ENCODE measurements at regions not wholly inside any gene's neighbourhood (a gene's known extent, or its start where the extent isn't known, plus 50 kb on each side); places are given as distances from the start of the nearest gene placed in this dataset.

GRCh38 chr18:45497595-45498286, 117.5 kb upstream of the SLC14A2 start:
- H3K36me3 ChIP-seq (ENCODE audit: control insufficient read depth in 2 of 2, insufficient read depth in 1 of 2, low read length in 2 of 2), result no peaks in the 10 kb centered on the region
- ChIA-PET CTCF (interaction anchor here (0.5 kb wide), 1 partner anchor 17 kb away, joined by 4 read pairs; no protein-coding TSS in a partner anchor), POLR2A (no interaction called here)
- no peaks in the 10 kb centered on the region for H3K9me3 ChIP-seq (ENCODE audit: control insufficient read depth, insufficient read depth, low read depth, low read length)
- no peak overlapping the region for H3K4me3 ChIP-seq (ENCODE audit: low read depth, low read length)
- TF ChIP-seq SCRT1 (tag by site-specific recombination; IDR thresholded peaks at IDR 0.05; ENCODE audit: borderline replicate concordance) (no peak), ZNF146 (tag by site-specific recombination; IDR thresholded peaks at IDR 0.05) (no peak), ZNF792 (tag by site-specific recombination; IDR thresholded peaks at IDR 0.05) (no peak), ZNF600 (tag by site-specific recombination; IDR thresholded peaks at IDR 0.05) (no peak), HOXD13 (CRISPR knock-in tag; IDR thresholded peaks at IDR 0.05; ENCODE audit: borderline replicate concordance) (no peak), ZNF2 (tag by site-specific recombination; IDR thresholded peaks at IDR 0.05) (no peak)
- no peak overlapping the region for H3K27ac ChIP-seq (ENCODE audit: extremely low read depth, low read depth, low read length)
- no peaks in the 10 kb centered on the region for H3K4me1 ChIP-seq (ENCODE audit: control insufficient read depth, insufficient read depth, low read length)

GRCh38 chr18:45498287-45498658, 117.0 kb upstream of the SLC14A2 start:
- H3K27ac ChIP-seq (ENCODE audit: extremely low read depth, low read depth, low read length), result no peak overlapping the region
- H3K4me1 ChIP-seq (ENCODE audit: control insufficient read depth, insufficient read depth, low read length), result no peaks in the 10 kb centered on the region
- TF ChIP-seq ZNF596 (tag by site-specific recombination; IDR thresholded peaks at IDR 0.05) (no peak), ZNF239 (tag by site-specific recombination; IDR thresholded peaks at IDR 0.05) (no peak), ZFP3 (tag by site-specific recombination; IDR thresholded peaks at IDR 0.05; ENCODE audit: low read depth) (no peak), KLF17 (tag by site-specific recombination; IDR thresholded peaks at IDR 0.05) (no peak), ZNF624 (tag by site-specific recombination; IDR thresholded peaks at IDR 0.05) (no peak), ZNF184 (tag by site-specific recombination; IDR thresholded peaks at IDR 0.05) (no peak), ZNF133 (tag by site-specific recombination; IDR thresholded peaks at IDR 0.05) (no peak), ZNF830 (tag by site-specific recombination; IDR thresholded peaks at IDR 0.05; ENCODE audit: low read depth) (no peak), ZNF626 (tag by site-specific recombination; IDR thresholded peaks at IDR 0.05) (no peak), ZEB2 (tag by site-specific recombination; IDR thresholded peaks at IDR 0.05) (no peak), ZNF37A (tag by site-specific recombination; IDR thresholded peaks at IDR 0.05) (no peak), ZNF768 (tag by site-specific recombination; IDR thresholded peaks at IDR 0.05) (no peak), HOXD13 (CRISPR knock-in tag; IDR thresholded peaks at IDR 0.05; ENCODE audit: borderline replicate concordance) (no peak), ZFP69B (tag by site-specific recombination; IDR thresholded peaks at IDR 0.05) (no peak), BCL11A (tag by site-specific recombination; IDR thresholded peaks at IDR 0.05; ENCODE audit: low read depth) (no peak), ZNF211 (tag by site-specific recombination; IDR thresholded peaks at IDR 0.05; ENCODE audit: low read depth) (no peak)
- TF ChIP-seq, protein P1, sequence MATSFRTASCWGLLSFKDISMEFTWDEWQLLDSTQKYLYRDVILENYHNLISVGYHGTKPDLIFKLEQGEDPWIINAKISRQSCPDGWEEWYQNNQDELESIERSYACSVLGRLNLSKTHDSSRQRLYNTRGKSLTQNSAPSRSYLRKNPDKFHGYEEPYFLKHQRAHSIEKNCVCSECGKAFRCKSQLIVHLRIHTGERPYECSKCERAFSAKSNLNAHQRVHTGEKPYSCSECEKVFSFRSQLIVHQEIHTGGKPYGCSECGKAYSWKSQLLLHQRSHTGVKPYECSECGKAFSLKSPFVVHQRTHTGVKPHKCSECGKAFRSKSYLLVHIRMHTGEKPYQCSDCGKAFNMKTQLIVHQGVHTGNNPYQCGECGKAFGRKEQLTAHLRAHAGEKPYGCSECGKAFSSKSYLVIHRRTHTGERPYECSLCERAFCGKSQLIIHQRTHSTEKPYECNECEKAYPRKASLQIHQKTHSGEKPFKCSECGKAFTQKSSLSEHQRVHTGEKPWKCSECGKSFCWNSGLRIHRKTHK (tag by site-specific recombination; IDR thresholded peaks at IDR 0.05), result no peak
- TF ChIP-seq, protein P2, sequence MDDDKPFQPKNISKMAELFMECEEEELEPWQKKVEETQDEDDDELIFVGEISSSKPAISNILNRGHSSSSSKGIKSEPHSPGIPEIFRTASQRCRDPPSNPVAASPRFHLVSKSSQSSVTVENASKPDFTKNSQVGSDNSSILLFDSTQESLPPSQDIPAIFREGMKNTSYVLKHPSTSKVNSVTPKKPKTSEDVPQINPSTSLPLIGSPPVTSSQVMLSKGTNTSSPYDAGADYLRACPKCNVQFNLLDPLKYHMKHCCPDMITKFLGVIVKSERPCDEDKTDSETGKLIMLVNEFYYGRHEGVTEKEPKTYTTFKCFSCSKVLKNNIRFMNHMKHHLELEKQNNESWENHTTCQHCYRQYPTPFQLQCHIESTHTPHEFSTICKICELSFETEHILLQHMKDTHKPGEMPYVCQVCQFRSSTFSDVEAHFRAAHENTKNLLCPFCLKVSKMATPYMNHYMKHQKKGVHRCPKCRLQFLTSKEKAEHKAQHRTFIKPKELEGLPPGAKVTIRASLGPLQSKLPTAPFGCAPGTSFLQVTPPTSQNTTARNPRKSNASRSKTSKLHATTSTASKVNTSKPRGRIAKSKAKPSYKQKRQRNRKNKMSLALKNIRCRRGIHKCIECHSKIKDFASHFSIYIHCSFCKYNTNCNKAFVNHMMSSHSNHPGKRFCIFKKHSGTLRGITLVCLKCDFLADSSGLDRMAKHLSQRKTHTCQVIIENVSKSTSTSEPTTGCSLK (tag by site-specific recombination; IDR thresholded peaks at IDR 0.05), result no peak
- no peak overlapping the region for H3K4me3 ChIP-seq (ENCODE audit: low read depth, low read length)
- POLR2A ChIA-PET, result no interaction called here
- H3K9me3 ChIP-seq (ENCODE audit: control insufficient read depth, insufficient read depth, low read depth, low read length), result no peaks in the 10 kb centered on the region
- no peaks in the 10 kb centered on the region for H3K36me3 ChIP-seq (ENCODE audit: control insufficient read depth in 2 of 2, insufficient read depth in 1 of 2, low read length in 2 of 2)
- CTCF ChIA-PET, result no interaction called here

Data from HEK293 (cell line).